ENCODE measurements at regions not wholly inside any gene's neighbourhood (a gene's known extent, or its start where the extent isn't known, plus 50 kb on each side); places are given as distances from the start of the nearest gene placed in this dataset.
A peak's percentile ranks its signal among the peaks of the same experiment; 100 is the strongest.

GRCh38 chr1:172810480-172811175, 151.7 kb downstream of the FASLG start:
- Histone ChIP-seq H3K27me3 (ENCODE audit: insufficient read depth, low read length, poor library complexity, severe bottlenecking) (no peaks in the 10 kb centered on the region), H3K4me1 (ENCODE audit: insufficient read depth, low read length) (no peaks in the 10 kb centered on the region), H3K4me3 (ENCODE audit: low read length) (no peak overlapping the region), H3K9me3 (ENCODE audit: low read length) (no peaks in the 10 kb centered on the region), H3K36me3 (ENCODE audit: insufficient read depth, low read length) (no peaks in the 10 kb centered on the region), H3K27ac (ENCODE audit: low read depth, low read length) (no peak overlapping the region)
- no peaks in the 10 kb centered on the region for H3K4me1 Mint-ChIP-seq
- H3K27ac Mint-ChIP-seq: no peak overlapping the region
- CTCF ChIA-PET: no interaction called here
- H3K27me3 Mint-ChIP-seq: no peaks in the 10 kb centered on the region
- no peak overlapping the region for H3K4me3 Mint-ChIP-seq
- H3K9me3 Mint-ChIP-seq: peaks cover 2 to 7% (median 5%) of the 10 kb centered on the region in 5 donors
- POLR2A ChIA-PET: no interaction called here
- H3K36me3 Mint-ChIP-seq: peaks cover 2 to 17% (median 2%) of the 10 kb centered on the region in 3 donors
- no peak for DNase-seq

GRCh38 chr1:172811694-172812093, 152.8 kb downstream of the FASLG start:
- Mint-ChIP-seq H3K27me3 (no peaks in the 10 kb centered on the region), H3K4me3 (no peak overlapping the region), H3K9me3 (peaks cover under 1 to 5% (median 5%) of the 10 kb centered on the region in 5 donors), H3K4me1 (peaks cover 5 to 10% (median 5%) of the 10 kb centered on the region in 3 donors), H3K36me3 (peaks cover 2 to 17% (median 4%) of the 10 kb centered on the region in 3 donors), H3K27ac (no peak overlapping the region)
- ChIA-PET POLR2A (no interaction called here), CTCF (no interaction called here)
- Histone ChIP-seq H3K27me3 (ENCODE audit: insufficient read depth, low read length, poor library complexity, severe bottlenecking) (no peaks in the 10 kb centered on the region), H3K4me1 (ENCODE audit: insufficient read depth, low read length) (no peaks in the 10 kb centered on the region), H3K9me3 (ENCODE audit: low read length) (no peaks in the 10 kb centered on the region), H3K36me3 (ENCODE audit: insufficient read depth, low read length) (no peaks in the 10 kb centered on the region), H3K27ac (ENCODE audit: low read depth, low read length) (no peak overlapping the region), H3K4me3 (ENCODE audit: low read length) (no peak overlapping the region)
- no peak for DNase-seq

- no peak overlapping the region for H3K4me3 ChIP-seq (ENCODE audit: low read length)
- ChIA-PET CTCF (no interaction called here), POLR2A (no interaction called here)
- no peak overlapping the region for H3K27ac ChIP-seq (ENCODE audit: low read depth, low read length)
- no peak overlapping the region for H3K27ac Mint-ChIP-seq
- no peak for DNase-seq
- H3K36me3 ChIP-seq (ENCODE audit: insufficient read depth, low read length): no peaks in the 10 kb centered on the region
- peaks cover 0 to 5% (median 5%) of the 10 kb centered on the region in 5 donors for H3K9me3 Mint-ChIP-seq
- no peaks in the 10 kb centered on the region for H3K27me3 Mint-ChIP-seq
- H3K27me3 ChIP-seq (ENCODE audit: insufficient read depth, low read length, poor library complexity, severe bottlenecking): no peaks in the 10 kb centered on the region
- peaks cover 2 to 17% (median 4%) of the 10 kb centered on the region in 3 donors for H3K36me3 Mint-ChIP-seq
- H3K9me3 ChIP-seq (ENCODE audit: low read length): no peaks in the 10 kb centered on the region
- H3K4me1 Mint-ChIP-seq: peaks cover 8 to 15% (median 9%) of the 10 kb centered on the region in 3 donors
- no peaks in the 10 kb centered on the region for H3K4me1 ChIP-seq (ENCODE audit: insufficient read depth, low read length)
- H3K4me3 Mint-ChIP-seq: no peak overlapping the region
Measured at GRCh38 chr1:172812118-172812517, 153.2 kb downstream of the FASLG start.

- Histone ChIP-seq H3K27me3 (ENCODE audit: insufficient read depth, low read length, poor library complexity, severe bottlenecking) (no peaks in the 10 kb centered on the region), H3K4me1 (ENCODE audit: insufficient read depth, low read length) (peaks cover 5% of the 10 kb centered on the region), H3K4me3 (ENCODE audit: low read length) (no peak overlapping the region), H3K27ac (ENCODE audit: low read depth, low read length) (no peak overlapping the region), H3K9me3 (ENCODE audit: low read length) (no peaks in the 10 kb centered on the region), H3K36me3 (ENCODE audit: insufficient read depth, low read length) (no peaks in the 10 kb centered on the region)
- no peak overlapping the region for H3K27ac Mint-ChIP-seq
- H3K4me1 Mint-ChIP-seq: peaks cover 12 to 27% (median 22%) of the 10 kb centered on the region in 3 donors
- H3K27me3 Mint-ChIP-seq: no peaks in the 10 kb centered on the region
- POLR2A ChIA-PET: no interaction called here
- CTCF ChIA-PET: no interaction called here
- H3K9me3 Mint-ChIP-seq: peaks cover 0 to 5% (median 0%) of the 10 kb centered on the region in 5 donors
- no peak for DNase-seq
- no peak overlapping the region for H3K4me3 Mint-ChIP-seq
- peaks cover 2 to 12% (median 4%) of the 10 kb centered on the region in 3 donors for H3K36me3 Mint-ChIP-seq
Measured at GRCh38 chr1:172813330-172813729, 154.4 kb downstream of the FASLG start.

- Histone ChIP-seq H3K4me1 (ENCODE audit: insufficient read depth, low read length) (peaks cover 16% of the 10 kb centered on the region), H3K27me3 (ENCODE audit: insufficient read depth, low read length, poor library complexity, severe bottlenecking) (no peaks in the 10 kb centered on the region), H3K4me3 (ENCODE audit: low read length) (no peak overlapping the region), H3K36me3 (ENCODE audit: insufficient read depth, low read length) (no peaks in the 10 kb centered on the region), H3K27ac (ENCODE audit: low read depth, low read length) (no peak overlapping the region), H3K9me3 (ENCODE audit: low read length) (no peaks in the 10 kb centered on the region)
- H3K36me3 Mint-ChIP-seq: peaks cover 2 to 11% (median 4%) of the 10 kb centered on the region in 3 donors
- H3K4me3 Mint-ChIP-seq: no peak overlapping the region
- H3K27me3 Mint-ChIP-seq: no peaks in the 10 kb centered on the region
- peaks cover 0 to 5% (median 0%) of the 10 kb centered on the region in 5 donors for H3K9me3 Mint-ChIP-seq
- ChIA-PET POLR2A (no interaction called here), CTCF (interaction anchor here (1.5 kb wide), 1 partner anchor 36 kb away, joined by 3 read pairs; no protein-coding TSS in a partner anchor)
- DNase-seq: no peak
- peaks cover 21 to 38% (median 33%) of the 10 kb centered on the region in 3 donors for H3K4me1 Mint-ChIP-seq
- no peak overlapping the region for H3K27ac Mint-ChIP-seq
Measured at GRCh38 chr1:172814428-172814827, 155.5 kb downstream of the FASLG start.

- no peak for DNase-seq
- H3K4me1 Mint-ChIP-seq: peaks cover 29 to 49% (median 44%) of the 10 kb centered on the region in 3 donors
- Histone ChIP-seq H3K27me3 (ENCODE audit: insufficient read depth, low read length, poor library complexity, severe bottlenecking) (no peaks in the 10 kb centered on the region), H3K27ac (ENCODE audit: low read depth, low read length) (no peak overlapping the region), H3K36me3 (ENCODE audit: insufficient read depth, low read length) (no peaks in the 10 kb centered on the region), H3K9me3 (ENCODE audit: low read length) (no peaks in the 10 kb centered on the region), H3K4me1 (ENCODE audit: insufficient read depth, low read length) (peaks cover 21% of the 10 kb centered on the region), H3K4me3 (ENCODE audit: low read length) (no peak overlapping the region)
- H3K4me3 Mint-ChIP-seq: no peak overlapping the region
- peaks cover 2 to 7% (median 6%) of the 10 kb centered on the region in 3 donors for H3K36me3 Mint-ChIP-seq
- peaks cover 0 to 5% (median 0%) of the 10 kb centered on the region in 5 donors for H3K9me3 Mint-ChIP-seq
- POLR2A ChIA-PET: no interaction called here
- no peaks in the 10 kb centered on the region for H3K27me3 Mint-ChIP-seq
- no peak overlapping the region for H3K27ac Mint-ChIP-seq
- CTCF ChIA-PET: no interaction called here
Measured at GRCh38 chr1:172815740-172816139, 156.8 kb downstream of the FASLG start.

- Mint-ChIP-seq H3K27ac (peak overlapping the region; percentile 18 to 98 (median 86)), H3K4me3 (peak overlapping the region; percentile 53 to 87 (median 76)), H3K4me1 (peaks cover 29 to 49% (median 44%) of the 10 kb centered on the region in 3 donors), H3K27me3 (no peaks in the 10 kb centered on the region), H3K36me3 (peaks cover 2 to 7% (median 7%) of the 10 kb centered on the region in 3 donors), H3K9me3 (peaks cover 0 to 5% (median 0%) of the 10 kb centered on the region in 5 donors)
- Histone ChIP-seq H3K27ac (ENCODE audit: low read depth, low read length) (peak overlapping the region; percentile 0), H3K4me1 (ENCODE audit: insufficient read depth, low read length) (peaks cover 21% of the 10 kb centered on the region), H3K36me3 (ENCODE audit: insufficient read depth, low read length) (no peaks in the 10 kb centered on the region), H3K27me3 (ENCODE audit: insufficient read depth, low read length, poor library complexity, severe bottlenecking) (no peaks in the 10 kb centered on the region), H3K4me3 (ENCODE audit: low read length) (peak overlapping the region; percentile 8), H3K9me3 (ENCODE audit: low read length) (no peaks in the 10 kb centered on the region)
- peak in 3 of 5 donors; percentile 2 to 64 (median 15) for DNase-seq
- ChIA-PET POLR2A (interaction anchor here (1.1 to 1.2 kb wide), 3 partner anchors 40 to 657 kb away, joined by 3 to 4 read pairs (median 4); no protein-coding TSS in a partner anchor), CTCF (interaction anchor here (0.9 to 2.3 kb wide), 5 partner anchors 9 to 383 kb away, joined by 3 to 7 read pairs (median 4); no protein-coding TSS in a partner anchor)
Measured at GRCh38 chr1:172818841-172819527, 160.1 kb downstream of the FASLG start.

All from CD8-positive, alpha-beta memory T cell (primary cell).